Nephron (organoid): ENCODE measurements at regions not wholly inside any gene's neighbourhood (a gene's known extent, or its start where the extent isn't known, plus 50 kb on each side); places are given as distances from the start of the nearest gene placed in this dataset.

Source experiments
- H3K27ac Mint-ChIP-seq, 3 experiments: 2 replicates each; pipeline ENCODE4 v1.8.0; 2020; ENCODE audit warnings: mixed read lengths in 3 of 3, mild to moderate bottlenecking in 2 of 3, moderate library complexity in 1 of 3
- H3K27me3 Mint-ChIP-seq: 2 replicates; pipeline ENCODE4 v1.8.0; 2021; ENCODE audit warnings: low read depth, mild to moderate bottlenecking, moderate library complexity, mixed read lengths
- H3K36me3 Mint-ChIP-seq: 2 replicates; pipeline ENCODE4 v1.8.0; 2020; ENCODE audit warnings: low read depth, mixed read lengths
- H3K4me1 Mint-ChIP-seq: 2 replicates; pipeline ENCODE4 v1.8.0; 2020; ENCODE audit warnings: mixed read lengths
- H3K4me3 Mint-ChIP-seq, 3 experiments: 2 replicates each; pipeline ENCODE4 v1.8.0; 2020; ENCODE audit warnings: mild to moderate bottlenecking in 3 of 3, mixed read lengths in 3 of 3, moderate library complexity in 2 of 3
- H3K9me3 Mint-ChIP-seq: 2 replicates; pipeline ENCODE4 v1.8.0; 2020; ENCODE audit warnings: mixed read lengths
- TF ChIP-seq, protein P1 (sequence below), 3 experiments: fragments of 200-600 bp; sonication (generic); IDR thresholded peaks; one replicate each; pipeline ENCODE4 v1.5.0; 2021; ENCODE audit warnings: antibody characterized with exemption in 3 of 3; ENCODE audit not compliant: unreplicated experiment in 3 of 3

DNA sequence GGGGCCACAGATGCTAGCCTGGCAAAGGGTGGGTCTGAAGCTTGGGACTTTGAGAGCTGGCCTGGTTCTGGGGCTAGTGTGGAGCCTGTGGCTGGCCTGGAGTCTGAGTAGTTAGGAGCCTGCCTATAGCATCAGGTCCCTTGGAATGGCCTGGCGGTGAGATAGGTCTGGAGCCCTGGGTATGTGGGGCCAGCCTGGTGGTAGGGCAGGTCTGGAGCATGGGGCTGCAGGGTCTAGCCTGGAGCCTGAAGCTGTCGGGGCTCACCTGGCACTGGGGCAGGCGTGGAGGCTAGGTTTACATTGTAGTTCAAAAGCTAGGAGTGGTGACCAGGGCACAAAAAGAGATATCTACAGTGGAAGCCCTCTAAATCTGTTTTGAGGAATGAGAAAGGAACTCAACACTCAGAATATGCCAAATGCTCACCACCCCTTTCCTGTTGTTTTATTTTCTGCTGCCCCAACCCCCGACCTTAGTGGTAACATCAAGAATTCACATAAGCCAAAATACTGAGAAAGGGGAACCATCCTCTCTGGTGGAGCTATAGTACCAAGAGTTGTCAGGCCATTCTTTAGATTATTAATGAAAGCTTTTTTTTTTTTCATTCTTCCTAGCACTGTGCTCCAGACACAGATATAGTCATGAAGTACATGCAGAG, 100.3 kb downstream of the TANC2 start:
- H3K27ac Mint-ChIP-seq: no peak overlapping the region
- H3K9me3 Mint-ChIP-seq: peaks cover 1% of the 10 kb centered on the region
- no peak overlapping the region for H3K4me3 Mint-ChIP-seq
- H3K4me1 Mint-ChIP-seq: no peaks in the 10 kb centered on the region
- H3K27me3 Mint-ChIP-seq: no peaks in the 10 kb centered on the region
- TF ChIP-seq, protein P1, sequence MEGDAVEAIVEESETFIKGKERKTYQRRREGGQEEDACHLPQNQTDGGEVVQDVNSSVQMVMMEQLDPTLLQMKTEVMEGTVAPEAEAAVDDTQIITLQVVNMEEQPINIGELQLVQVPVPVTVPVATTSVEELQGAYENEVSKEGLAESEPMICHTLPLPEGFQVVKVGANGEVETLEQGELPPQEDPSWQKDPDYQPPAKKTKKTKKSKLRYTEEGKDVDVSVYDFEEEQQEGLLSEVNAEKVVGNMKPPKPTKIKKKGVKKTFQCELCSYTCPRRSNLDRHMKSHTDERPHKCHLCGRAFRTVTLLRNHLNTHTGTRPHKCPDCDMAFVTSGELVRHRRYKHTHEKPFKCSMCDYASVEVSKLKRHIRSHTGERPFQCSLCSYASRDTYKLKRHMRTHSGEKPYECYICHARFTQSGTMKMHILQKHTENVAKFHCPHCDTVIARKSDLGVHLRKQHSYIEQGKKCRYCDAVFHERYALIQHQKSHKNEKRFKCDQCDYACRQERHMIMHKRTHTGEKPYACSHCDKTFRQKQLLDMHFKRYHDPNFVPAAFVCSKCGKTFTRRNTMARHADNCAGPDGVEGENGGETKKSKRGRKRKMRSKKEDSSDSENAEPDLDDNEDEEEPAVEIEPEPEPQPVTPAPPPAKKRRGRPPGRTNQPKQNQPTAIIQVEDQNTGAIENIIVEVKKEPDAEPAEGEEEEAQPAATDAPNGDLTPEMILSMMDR (IDR thresholded peaks at IDR 0.05; ENCODE audit: unreplicated experiment in 3 of 3): no peak
- peaks cover 6% of the 10 kb centered on the region for H3K36me3 Mint-ChIP-seq

DNA sequence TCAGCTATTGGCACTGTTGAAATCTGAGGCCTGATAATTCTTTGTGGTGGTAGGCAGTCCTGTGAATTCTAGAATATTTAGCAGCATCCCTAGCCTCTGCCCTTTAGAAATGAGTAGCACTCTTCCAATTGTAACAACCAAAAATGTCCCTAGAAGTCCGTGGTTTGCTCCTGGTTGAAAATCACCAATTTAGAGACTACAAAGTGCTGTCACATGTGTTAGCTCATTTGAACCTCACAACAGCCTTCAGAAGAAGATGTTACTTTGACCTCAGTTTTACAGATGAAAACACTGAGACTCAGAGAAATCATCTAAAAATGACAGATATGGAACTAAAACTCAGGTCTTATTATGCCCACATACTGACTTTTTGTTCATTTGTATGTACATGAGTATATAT, 103.2 kb downstream of the TANC2 start:
- Mint-ChIP-seq H3K9me3 (no peaks in the 10 kb centered on the region), H3K27me3 (no peaks in the 10 kb centered on the region), H3K27ac (no peak overlapping the region), H3K4me3 (no peak overlapping the region), H3K4me1 (no peaks in the 10 kb centered on the region), H3K36me3 (no peaks in the 10 kb centered on the region)
- TF ChIP-seq, protein P1 (IDR thresholded peaks at IDR 0.05; ENCODE audit: unreplicated experiment in 3 of 3): no peak

DNA sequence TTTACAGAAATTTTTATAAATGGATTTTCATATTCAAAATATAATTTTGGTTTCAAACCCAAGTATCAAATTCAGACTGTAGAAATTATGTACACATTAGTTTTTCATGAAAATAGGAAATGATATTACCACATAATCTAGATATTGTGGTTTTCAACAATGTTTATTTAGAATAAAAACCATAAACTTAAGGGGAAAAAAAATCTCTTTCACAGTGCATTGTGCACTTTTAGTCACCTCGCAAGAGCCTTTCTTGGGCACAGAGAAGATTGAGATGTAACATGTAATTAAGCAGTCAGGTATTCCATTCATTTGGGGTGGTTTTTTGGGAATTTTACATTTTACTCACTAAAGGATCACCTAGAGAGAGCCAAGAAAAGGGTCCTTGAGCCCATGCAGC, 104.0 kb downstream of the TANC2 start:
- Mint-ChIP-seq H3K4me3 (no peak overlapping the region), H3K27ac (no peak overlapping the region), H3K27me3 (no peaks in the 10 kb centered on the region), H3K4me1 (no peaks in the 10 kb centered on the region), H3K36me3 (no peaks in the 10 kb centered on the region), H3K9me3 (no peaks in the 10 kb centered on the region)
- TF ChIP-seq, protein P1 (IDR thresholded peaks at IDR 0.05; ENCODE audit: unreplicated experiment in 3 of 3): no peak

DNA sequence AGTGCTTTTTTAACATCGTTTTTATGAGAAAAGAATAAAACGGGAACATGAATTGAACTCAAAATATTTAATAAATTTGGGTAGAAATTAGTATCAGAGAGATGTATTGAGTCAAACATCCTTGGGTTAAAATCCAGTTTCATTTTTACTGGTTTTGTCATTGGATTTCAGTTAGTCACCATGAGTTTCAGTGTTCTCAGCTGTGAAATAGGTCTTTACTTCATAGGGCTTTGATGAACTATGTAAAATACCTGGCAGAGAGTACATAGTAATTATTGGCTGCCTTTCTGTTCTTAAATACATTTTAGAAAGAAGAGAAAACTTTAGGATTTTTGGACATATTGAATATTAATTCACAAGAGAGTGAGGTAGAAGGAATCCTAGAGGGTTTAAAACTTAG, 105.8 kb downstream of the TANC2 start:
- Mint-ChIP-seq H3K9me3 (no peaks in the 10 kb centered on the region), H3K27ac (no peak overlapping the region), H3K27me3 (no peaks in the 10 kb centered on the region), H3K36me3 (no peaks in the 10 kb centered on the region), H3K4me3 (no peak overlapping the region), H3K4me1 (no peaks in the 10 kb centered on the region)
- TF ChIP-seq, protein P1 (IDR thresholded peaks at IDR 0.05; ENCODE audit: unreplicated experiment in 3 of 3): no peak

DNA sequence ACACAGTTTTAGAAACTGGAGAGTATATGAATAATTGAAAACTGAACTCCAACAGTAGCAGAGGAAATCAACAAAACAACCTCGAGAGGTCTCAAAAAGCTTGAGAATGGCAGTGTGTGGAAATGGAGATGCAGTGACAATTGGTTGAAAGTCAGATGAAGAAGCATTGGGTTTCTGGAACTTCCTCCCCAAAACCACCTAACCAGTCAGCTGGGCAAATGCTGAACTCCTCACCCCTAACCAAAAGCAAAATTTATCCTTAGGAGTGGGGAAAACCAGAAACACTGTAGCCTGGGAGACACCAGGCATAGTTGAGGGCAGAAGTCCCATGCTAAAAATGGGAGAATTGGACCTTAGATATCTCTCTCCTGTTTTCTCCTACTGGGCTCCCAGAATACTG, 109.9 kb downstream of the TANC2 start:
- no peak overlapping the region for H3K27ac Mint-ChIP-seq
- H3K9me3 Mint-ChIP-seq: no peaks in the 10 kb centered on the region
- no peaks in the 10 kb centered on the region for H3K36me3 Mint-ChIP-seq
- H3K4me1 Mint-ChIP-seq: no peaks in the 10 kb centered on the region
- no peak overlapping the region for H3K4me3 Mint-ChIP-seq
- no peaks in the 10 kb centered on the region for H3K27me3 Mint-ChIP-seq
- TF ChIP-seq, protein P1 (IDR thresholded peaks at IDR 0.05; ENCODE audit: unreplicated experiment in 3 of 3): no peak

DNA sequence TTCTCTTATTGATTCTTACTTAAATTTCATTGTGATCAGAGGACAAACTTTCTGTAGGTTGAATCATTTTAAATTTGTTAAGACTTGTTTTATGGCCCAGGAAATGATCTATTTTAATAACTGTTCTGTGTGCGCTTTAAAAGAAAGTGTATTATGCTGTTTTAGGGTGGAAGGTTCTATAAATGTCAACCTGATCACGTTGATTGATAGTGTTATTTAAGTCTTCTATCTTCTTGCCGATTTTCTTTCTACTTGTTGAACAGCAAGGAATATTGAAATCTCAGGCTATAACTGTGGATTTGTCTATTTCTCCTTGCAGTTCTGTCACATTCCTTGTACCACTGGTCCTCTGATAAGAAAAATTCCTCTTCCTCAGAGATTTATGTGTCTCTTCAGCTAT, 112.7 kb downstream of the TANC2 start:
- TF ChIP-seq, protein P1 (IDR thresholded peaks at IDR 0.05; ENCODE audit: unreplicated experiment in 3 of 3): no peak
- no peaks in the 10 kb centered on the region for H3K27me3 Mint-ChIP-seq
- H3K9me3 Mint-ChIP-seq: no peaks in the 10 kb centered on the region
- H3K27ac Mint-ChIP-seq: no peak overlapping the region
- H3K4me1 Mint-ChIP-seq: no peaks in the 10 kb centered on the region
- H3K4me3 Mint-ChIP-seq: no peak overlapping the region
- H3K36me3 Mint-ChIP-seq: no peaks in the 10 kb centered on the region
